ENCODE measurements at regions not wholly inside any gene's neighbourhood (a gene's known extent, or its start where the extent isn't known, plus 50 kb on each side); places are given as distances from the start of the nearest gene placed in this dataset.
"Not testable (repeated sequence)": the region's sequence is repeated elsewhere in the genome, so short reads cannot be mapped to it uniquely, and the experiment has no call there.

DNA sequence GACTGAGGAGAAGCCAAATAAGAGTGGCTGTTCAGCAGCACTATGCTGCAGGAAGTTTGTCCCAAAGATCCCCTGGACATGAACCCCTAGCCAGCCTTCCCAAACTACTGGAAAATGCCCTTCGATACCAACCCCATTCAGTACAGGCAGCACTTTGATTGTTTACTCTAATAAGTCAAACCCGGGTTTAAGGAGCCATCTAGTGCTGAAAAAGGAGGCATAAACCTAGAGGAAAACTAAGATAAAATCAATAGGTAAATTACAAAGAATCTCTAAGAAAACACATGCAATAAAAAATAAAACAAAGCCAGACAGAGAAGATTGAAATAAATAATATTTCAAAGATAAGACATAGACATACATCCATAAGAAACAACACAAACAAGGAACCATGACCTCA lies 771.6 kb downstream of the RPS29 start:
- no peak for DNase-seq

GRCh38 chr14:48805315-48805714 lies 780.9 kb downstream of the RPS29 start:
- DNase-seq, result no peak

- DNase-seq, result no peak
These were observed 793.7 kb downstream of the RPS29 start for GRCh38 chr14:48792376-48793024.

- no peak for DNase-seq
These were observed 797.4 kb downstream of the RPS29 start for GRCh38 chr14:48788771-48789170.

DNA sequence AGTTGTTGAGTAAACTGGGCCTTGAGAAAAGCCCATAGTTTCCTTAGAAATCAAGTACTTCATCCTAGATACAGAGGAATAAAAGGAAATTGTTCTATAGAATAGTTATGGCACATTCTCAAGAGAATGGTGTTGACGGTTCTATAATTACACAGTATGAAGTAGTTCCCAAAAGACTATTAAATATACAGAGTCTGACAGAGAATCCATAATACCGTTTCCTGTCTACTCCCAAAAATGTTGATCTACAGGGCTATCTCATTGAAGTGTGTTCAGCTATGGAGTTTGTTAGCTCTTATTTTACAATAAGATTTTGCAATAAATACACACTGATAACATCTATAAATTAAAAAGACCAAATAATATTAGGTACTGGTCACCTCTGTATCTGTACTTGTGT lies 799.7 kb downstream of the RPS29 start:
- no peak for DNase-seq

DNA sequence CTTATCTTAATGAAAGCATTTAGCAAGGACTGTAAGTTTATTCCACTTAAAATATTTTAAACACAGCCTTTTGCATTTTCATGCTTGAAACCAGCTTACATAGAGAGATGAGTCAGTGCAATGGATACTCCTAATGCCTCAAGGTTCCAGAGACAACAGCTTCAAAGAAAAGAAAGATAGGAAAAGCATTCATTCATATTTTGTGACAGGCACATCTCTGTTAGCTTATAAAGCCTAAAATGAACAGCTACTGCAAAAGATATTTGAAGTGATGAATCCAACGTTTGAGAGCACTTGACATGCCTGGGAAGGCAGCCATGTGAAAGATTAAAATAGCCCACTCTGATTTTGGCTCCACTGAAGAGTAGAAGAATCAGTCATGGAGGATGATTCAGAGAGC lies 814.5 kb downstream of the RPS29 start:
- DNase-seq, result no peak

DNA sequence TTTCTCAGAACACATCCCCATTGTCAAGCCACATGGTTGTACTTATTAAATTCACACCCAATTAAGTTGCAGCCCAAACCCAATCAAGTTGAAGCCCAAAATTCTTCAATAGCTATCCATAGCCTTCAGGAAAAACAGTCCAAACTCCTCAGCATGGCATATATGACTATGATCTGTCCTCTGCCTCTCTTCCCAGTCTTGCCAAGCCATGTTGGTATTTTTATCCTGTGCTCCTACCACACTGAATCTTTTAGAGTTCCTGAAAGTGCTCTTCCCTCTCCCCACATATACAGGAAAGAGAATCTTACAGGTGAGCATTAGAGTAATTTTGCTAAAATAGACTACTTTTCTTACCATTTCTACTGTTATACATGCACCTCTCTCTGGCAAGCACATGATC lies 834.9 kb downstream of the RPS29 start:
- DNase-seq, result no peak

DNA sequence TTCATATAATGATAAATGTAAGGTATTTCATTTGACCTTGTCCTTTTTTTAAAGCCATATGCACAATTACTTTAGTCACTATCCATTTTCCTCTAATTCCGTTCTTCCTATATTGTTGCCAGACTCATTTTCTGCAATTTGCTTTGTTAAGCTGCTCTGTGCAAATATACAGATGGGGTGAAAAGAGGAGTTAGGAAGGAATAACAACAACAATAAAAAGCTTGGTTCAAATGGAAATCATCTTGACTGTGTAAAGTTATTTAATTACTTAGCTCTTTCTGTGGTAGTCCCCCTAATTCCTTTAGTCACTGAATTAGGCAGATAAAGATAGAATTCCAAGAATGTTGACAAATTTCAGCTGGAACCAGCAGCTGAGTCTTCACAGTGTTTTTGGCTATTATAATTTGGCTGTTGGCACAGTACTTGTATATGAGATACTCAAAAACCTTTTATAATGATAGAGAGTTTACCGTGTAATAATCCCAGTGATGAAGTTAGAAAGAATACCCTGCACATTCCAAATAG lies 838.0 kb downstream of the RPS29 start:
- DNase-seq, result no peak

- no peak for DNase-seq
These were observed 838.6 kb downstream of the RPS29 start for GRCh38 chr14:48747561-48748089.

- DNase-seq, result no peak
These were observed 842.0 kb downstream of the RPS29 start for GRCh38 chr14:48744202-48744601.

DNA sequence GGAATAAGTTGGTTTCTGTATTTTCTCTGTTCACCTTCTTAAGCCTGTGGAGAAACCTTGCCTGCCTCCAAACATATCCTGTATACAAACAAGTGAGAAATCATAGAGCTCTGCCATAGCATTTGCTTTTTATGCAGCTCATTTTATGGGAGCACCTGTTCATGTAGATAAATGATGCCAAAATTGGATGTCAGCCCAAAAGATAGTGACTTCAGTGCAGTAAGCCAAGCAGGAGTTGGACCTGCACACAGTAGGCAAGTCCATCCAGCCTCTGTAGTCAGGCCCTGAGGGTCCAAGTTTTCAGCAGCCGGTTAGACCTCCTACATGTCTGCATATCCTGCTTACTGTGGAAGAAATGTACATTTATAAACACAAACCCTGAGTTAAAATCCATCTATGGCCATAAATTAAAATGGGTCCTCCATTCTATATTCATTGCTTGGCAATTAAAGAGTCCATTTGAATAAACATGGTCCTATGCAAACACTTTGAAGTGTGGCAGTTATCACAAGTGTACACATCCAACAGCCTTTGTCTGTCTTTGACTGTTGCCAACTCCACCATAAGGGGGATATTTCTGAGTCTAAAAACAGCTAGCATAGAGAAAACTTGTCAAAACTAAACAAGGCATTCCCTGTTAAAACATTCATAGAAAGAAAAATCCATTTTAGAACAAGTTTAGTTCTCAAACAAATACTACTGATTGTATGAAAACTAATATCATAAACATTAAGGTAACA lies 847.8 kb downstream of the RPS29 start:
- DNase-seq, result no peak

DNA sequence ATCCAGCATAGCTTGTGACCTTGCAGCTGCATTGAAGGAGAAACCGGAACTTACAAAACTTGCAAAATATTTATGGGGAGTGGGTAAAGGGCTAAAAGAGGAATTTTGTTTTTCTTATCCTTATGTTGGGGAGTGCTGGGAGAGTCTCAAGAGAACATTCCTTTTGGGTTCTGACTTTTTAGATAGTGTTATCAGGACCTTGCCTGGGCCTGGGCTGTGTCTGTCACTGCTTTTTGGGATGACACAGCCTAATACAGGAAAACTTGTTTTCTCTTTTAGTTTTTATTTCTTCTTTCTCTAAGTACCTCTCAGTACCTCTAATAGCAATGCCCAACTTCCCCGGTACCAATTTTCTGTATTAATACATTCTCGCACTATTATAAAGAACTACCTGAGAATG lies 850.6 kb downstream of the RPS29 start:
- DNase-seq, result no peak

DNA sequence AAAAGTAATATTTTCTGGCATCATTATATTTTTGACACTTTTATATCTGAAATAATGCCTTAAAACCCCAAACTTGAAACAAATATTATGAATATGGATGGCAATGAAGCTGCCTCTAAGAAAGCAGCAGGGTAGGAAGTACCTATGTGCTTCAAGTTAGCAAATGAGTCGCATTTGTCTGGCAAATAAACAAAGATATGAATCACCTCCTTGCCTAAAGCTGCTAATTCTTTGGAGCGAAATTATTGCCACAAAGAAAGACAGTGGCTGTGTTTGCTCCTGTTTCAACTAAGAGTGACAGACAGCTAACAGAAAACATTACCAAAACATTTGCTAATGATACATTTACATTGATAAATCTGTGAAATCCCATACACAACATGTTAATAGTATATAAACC lies 854.9 kb downstream of the RPS29 start:
- DNase-seq, result no peak

DNA sequence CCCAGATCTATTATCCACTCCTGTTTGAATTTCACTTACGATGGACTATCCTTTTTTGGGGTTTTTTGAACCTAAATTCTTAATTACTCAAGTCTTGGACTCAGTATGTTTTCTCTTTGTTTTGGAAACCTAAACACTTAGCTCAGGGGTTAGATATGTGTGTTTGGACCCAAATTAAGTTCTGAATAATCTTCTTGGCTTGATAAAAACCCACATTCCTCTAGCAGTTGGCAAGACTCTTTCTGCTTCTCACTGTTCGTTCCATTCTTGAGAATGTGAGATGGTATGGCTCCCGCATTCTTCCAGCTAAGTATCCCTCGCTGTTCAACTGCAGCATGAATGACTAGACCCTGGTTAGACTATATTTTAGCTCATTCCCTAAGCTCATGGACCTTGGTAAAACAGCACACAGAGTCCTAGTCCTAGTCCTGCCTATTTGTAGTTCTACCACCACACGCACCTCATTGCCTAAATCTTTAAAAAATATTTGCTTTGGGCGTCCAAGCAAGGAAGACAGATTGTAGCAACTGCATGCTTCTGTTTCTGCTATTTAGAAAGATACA lies 860.0 kb downstream of the RPS29 start:
- DNase-seq, result no peak

- DNase-seq, result no peak
These were observed 861.0 kb downstream of the RPS29 start for GRCh38 chr14:48725051-48725734.

DNA sequence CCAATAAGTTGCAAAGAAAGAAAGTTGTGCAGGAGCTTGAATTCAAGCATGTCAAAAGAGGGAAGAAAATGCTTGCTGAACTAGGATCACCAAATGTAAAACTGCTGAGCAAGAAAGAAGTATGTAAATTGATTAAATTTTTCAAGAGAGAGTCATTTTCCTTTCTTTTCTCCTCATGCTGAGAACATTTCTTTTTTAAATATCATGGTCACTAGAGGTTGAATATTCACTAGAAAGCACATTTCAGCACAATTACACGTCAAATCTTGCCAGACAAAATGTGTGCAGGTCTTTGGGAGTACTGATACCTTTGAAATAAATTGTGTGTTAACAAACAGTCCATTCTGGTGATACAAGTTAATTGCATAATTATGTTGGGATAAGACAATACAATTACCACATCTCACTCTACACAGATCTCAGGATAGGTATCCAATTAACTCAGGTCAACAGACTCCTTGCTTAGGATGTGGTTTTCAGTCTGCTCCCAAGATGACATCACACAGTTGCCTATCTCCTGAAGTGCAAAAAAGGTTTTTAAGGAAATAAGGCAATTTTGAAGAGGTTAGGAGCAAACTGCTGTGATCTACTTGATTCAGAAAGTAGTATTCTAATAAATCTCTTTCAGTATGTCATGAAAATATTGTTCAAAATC lies 862.2 kb downstream of the RPS29 start:
- no peak for DNase-seq

DNA sequence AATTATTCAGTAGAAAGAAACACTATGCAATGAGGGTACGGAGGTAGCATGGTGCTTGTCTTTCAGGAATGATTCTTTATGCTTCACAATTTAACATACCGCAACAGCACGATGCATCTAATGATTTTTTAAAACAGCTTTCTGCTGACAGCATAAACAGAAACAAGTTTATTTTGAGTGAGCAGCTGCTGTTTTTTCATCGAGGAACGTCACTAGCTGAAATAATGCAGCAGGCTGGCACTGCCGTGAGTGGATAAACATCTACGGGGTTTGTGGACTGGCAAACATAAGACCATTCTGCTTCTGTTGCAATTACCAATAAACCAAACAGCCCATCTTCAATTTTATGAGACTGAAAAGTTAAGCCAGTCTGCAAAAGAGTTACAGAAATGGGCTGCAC lies 871.8 kb downstream of the RPS29 start:
- no peak for DNase-seq

GRCh38 chr14:48710133-48710532 lies 876.0 kb downstream of the RPS29 start:
- no peak for DNase-seq

- DNase-seq, result no peak
These were observed 876.8 kb downstream of the RPS29 start for GRCh38 chr14:48709277-48709785.

GRCh38 chr14:48704639-48705038 lies 881.5 kb downstream of the RPS29 start:
- DNase-seq, result no peak

DNA sequence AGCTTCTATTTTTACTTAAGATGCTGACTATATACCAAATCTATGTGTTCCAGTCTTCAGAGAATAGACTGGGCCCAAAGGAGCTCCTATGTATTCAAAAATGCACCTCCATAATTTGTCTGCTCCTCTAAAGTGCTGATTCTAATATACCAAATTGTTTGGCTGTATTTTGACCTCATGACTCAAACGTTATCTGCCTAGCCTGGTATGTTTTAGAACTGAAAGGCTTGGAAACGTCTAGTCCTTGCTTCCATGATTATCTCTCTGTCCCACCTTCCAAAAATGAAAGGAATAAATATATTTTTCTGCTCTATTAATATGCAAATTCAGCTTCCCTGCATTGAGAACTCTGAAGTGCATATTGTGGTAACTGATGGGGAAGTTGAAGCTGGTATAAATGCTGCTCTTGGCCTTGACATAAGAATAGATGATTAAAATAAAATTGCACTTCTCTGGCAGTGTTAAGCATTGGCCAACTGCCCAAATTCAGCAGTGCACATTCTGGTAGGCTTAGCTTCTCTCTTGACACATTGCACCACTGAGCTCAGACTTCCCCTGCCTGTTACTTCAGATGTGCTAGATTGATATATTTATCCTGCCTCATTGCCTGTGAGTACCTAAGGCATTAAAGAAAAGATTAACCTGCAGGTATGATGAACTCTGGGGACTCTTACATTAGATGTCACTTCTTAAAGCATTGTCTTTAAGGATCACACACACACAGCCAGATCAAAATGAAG lies 882.3 kb downstream of the RPS29 start:
- DNase-seq, result no peak

DNA sequence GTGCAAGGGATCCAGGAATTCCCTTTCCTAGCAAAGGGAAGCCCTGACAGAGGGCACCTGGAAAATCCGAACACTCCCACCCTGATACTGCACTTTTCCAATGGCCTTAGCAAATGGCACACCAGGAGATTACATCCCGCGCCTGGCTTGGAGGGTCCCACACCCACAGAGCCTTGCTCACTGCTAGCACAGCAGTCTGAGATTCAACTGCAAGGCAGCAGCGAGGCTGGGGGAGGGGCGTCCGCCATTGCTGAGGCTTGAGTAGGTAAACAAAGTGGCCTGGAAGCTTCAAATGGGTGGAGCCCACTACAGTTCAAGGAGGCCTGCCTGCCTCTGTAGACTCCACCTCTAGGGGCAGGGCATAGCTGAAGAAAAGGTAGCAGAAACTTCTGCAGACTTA lies 888.8 kb downstream of the RPS29 start:
- DNase-seq, result not testable (repeated sequence)

Data from activated CD4-positive, alpha-beta T cell treated with anti-CD3 and anti-CD28 coated beads, Interleukin-2, amount 50 U/mL, for 16 hours (primary cell).